ENCODE measurements at regions not wholly inside any gene's neighbourhood (a gene's known extent, or its start where the extent isn't known, plus 50 kb on each side); places are given as distances from the start of the nearest gene placed in this dataset.
A peak's percentile ranks its signal among the peaks of the same experiment; 100 is the strongest.

DNA sequence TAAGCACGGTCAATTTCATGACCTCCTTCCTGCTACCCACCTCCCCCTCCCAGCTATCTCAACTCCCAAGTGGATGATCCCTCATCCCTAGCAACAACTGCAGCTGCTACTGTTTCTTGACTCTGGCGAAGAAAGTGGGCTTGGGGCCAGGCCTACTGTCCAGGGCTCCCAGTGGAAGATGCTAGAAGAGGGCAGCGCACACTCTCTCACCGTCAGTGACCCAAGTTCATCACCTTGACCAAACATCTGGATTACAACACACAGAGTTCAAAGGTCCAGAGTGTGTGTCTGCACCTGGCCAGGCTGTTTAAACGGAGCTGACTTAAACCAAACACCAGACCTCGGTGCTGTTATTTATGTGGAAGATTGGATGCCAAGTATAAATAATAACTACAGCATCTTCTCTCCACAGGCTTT lies 385.6 kb downstream of the SHQ1 start:
- Mint-ChIP-seq H3K27ac (no peak overlapping the region), H3K9me3 (peaks cover 0 to 6% (median 0%) of the 10 kb centered on the region in 7 donors), H3K4me1 (peaks cover 3% of the 10 kb centered on the region), H3K36me3 (no peaks in the 10 kb centered on the region), H3K4me3 (no peak overlapping the region), H3K27me3 (ENCODE audit: low read depth in 3 of 3) (peaks cover 0 to 3% (median 1%) of the 10 kb centered on the region in 3 donors)
- no peak for DNase-seq
- no peaks in the 10 kb centered on the region for H3K4me1 ChIP-seq (ENCODE audit: control insufficient read depth in 1 of 2, insufficient read depth in 2 of 2, low read length in 2 of 2)
- no peaks in the 10 kb centered on the region for H3K27me3 ChIP-seq (ENCODE audit: control insufficient read depth in 2 of 2, insufficient read depth in 2 of 2, low read length in 2 of 2)
- no peak overlapping the region for H2AFZ ChIP-seq (ENCODE audit: insufficient read depth, low read depth, low read length, poor library complexity, severe bottlenecking)
- intact Hi-C loops (cut with micrococcal nuclease) = no loop called here
- TF ChIP-seq, protein P1, sequence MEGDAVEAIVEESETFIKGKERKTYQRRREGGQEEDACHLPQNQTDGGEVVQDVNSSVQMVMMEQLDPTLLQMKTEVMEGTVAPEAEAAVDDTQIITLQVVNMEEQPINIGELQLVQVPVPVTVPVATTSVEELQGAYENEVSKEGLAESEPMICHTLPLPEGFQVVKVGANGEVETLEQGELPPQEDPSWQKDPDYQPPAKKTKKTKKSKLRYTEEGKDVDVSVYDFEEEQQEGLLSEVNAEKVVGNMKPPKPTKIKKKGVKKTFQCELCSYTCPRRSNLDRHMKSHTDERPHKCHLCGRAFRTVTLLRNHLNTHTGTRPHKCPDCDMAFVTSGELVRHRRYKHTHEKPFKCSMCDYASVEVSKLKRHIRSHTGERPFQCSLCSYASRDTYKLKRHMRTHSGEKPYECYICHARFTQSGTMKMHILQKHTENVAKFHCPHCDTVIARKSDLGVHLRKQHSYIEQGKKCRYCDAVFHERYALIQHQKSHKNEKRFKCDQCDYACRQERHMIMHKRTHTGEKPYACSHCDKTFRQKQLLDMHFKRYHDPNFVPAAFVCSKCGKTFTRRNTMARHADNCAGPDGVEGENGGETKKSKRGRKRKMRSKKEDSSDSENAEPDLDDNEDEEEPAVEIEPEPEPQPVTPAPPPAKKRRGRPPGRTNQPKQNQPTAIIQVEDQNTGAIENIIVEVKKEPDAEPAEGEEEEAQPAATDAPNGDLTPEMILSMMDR (IDR thresholded peaks at IDR 0.05) = no peak
- no peaks in the 10 kb centered on the region for H3K36me3 ChIP-seq (replicated peaks in 1 of 2; ENCODE audit: control insufficient read depth in 1 of 2, insufficient read depth in 2 of 2, low read length in 2 of 2)
- no peaks in the 10 kb centered on the region for H4K20me1 ChIP-seq (ENCODE audit: insufficient read depth, low read length)
- no peak overlapping the region for H3K9ac ChIP-seq (ENCODE audit: insufficient read depth, low read length, poor library complexity, severe bottlenecking)
- H3K79me2 ChIP-seq (ENCODE audit: insufficient read depth, low read length) = no peaks in the 10 kb centered on the region
- no peaks in the 10 kb centered on the region for H3K9me3 ChIP-seq (replicated peaks in 1 of 2; ENCODE audit: control insufficient read depth in 1 of 2, insufficient read depth in 1 of 2, low read length in 2 of 2)
- WGBS (ENCODE audit: insufficient coverage) = 93% methylated on average over 2 of the region's 6 CpGs
- no peak overlapping the region for H3K4me3 ChIP-seq (replicated peaks in 1 of 3; ENCODE audit: low read depth in 2 of 3, low read length in 3 of 3)
- no peak overlapping the region for H3K4me2 ChIP-seq (replicated peaks; ENCODE audit: extremely low read depth, low read length, poor library complexity, severe bottlenecking)
- no peak overlapping the region for H3K27ac ChIP-seq (ENCODE audit: low read depth in 1 of 2, low read length in 2 of 2)

DNA sequence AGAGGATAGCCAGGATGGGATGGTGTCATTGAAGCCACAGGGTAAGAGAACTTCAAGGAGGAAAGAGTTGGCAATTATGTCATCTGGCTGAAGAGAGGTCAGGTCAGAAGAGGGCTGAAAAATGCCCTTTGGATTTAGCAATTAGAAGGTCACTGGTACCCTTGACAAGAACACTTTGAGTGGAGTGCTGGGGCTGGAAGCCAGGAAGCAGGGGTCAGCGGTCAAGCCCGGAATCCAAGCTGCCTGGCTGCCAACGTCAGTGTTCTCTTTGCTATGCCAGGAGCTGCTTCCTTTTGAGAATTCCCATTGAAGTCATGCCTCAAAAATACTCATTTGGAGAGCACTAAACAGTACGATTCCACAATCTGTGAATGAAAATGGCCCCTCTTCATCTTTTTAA lies 386.5 kb downstream of the SHQ1 start:
- Histone ChIP-seq H3K36me3 (replicated peaks in 1 of 2; ENCODE audit: control insufficient read depth in 1 of 2, insufficient read depth in 2 of 2, low read length in 2 of 2) (no peaks in the 10 kb centered on the region), H3K27ac (ENCODE audit: low read depth in 1 of 2, low read length in 2 of 2) (no peak overlapping the region), H3K9me3 (replicated peaks in 1 of 2; ENCODE audit: control insufficient read depth in 1 of 2, insufficient read depth in 1 of 2, low read length in 2 of 2) (no peaks in the 10 kb centered on the region), H4K20me1 (ENCODE audit: insufficient read depth, low read length) (no peaks in the 10 kb centered on the region), H3K27me3 (ENCODE audit: control insufficient read depth in 2 of 2, insufficient read depth in 2 of 2, low read length in 2 of 2) (no peaks in the 10 kb centered on the region), H2AFZ (ENCODE audit: insufficient read depth, low read depth, low read length, poor library complexity, severe bottlenecking) (no peak overlapping the region), H3K79me2 (ENCODE audit: insufficient read depth, low read length) (no peaks in the 10 kb centered on the region), H3K4me2 (replicated peaks; ENCODE audit: extremely low read depth, low read length, poor library complexity, severe bottlenecking) (no peak overlapping the region), H3K9ac (ENCODE audit: insufficient read depth, low read length, poor library complexity, severe bottlenecking) (no peak overlapping the region), H3K4me1 (ENCODE audit: control insufficient read depth in 1 of 2, insufficient read depth in 2 of 2, low read length in 2 of 2) (no peaks in the 10 kb centered on the region), H3K4me3 (replicated peaks in 1 of 3; ENCODE audit: low read depth in 2 of 3, low read length in 3 of 3) (no peak overlapping the region)
- no CpG with 5 or more reads among the region's 4 CpGs for WGBS (ENCODE audit: insufficient coverage)
- Mint-ChIP-seq H3K9me3 (peaks cover 0 to 6% (median 0%) of the 10 kb centered on the region in 7 donors), H3K27me3 (ENCODE audit: low read depth in 3 of 3) (peaks cover 0 to 3% (median 1%) of the 10 kb centered on the region in 3 donors), H3K4me1 (peaks cover 3% of the 10 kb centered on the region), H3K36me3 (no peaks in the 10 kb centered on the region), H3K27ac (peak overlapping the region in 1 of 7 donors; percentile 64), H3K4me3 (no peak overlapping the region)
- intact Hi-C loops (cut with micrococcal nuclease) = no loop called here
- DNase-seq = no peak
- TF ChIP-seq, protein P1 (IDR thresholded peaks at IDR 0.05) = no peak
